Thyroid gland (tissue), 4 donors: ENCODE measurements at regions not wholly inside any gene's neighbourhood (a gene's known extent, or its start where the extent isn't known, plus 50 kb on each side); places are given as distances from the start of the nearest gene placed in this dataset.

Experiments
- DNase-seq, 2 donors: peaks; one replicate each; pipeline ENCODE4 v3.0.0-alpha.2; 2019
- H3K27ac ChIP-seq, 3 donors: fragments of 200-600 bp; sonication (generic); 1 replicate in 2 of 3; 2 replicates in 1 of 3; pipeline ENCODE4 v1.5.1; 2016 to 2019; ENCODE audit warnings: mild to moderate bottlenecking in 1 of 3, moderate library complexity in 1 of 3
- H3K27me3 ChIP-seq: fragments of 200-600 bp; sonication (generic); one replicate; pipeline ENCODE4 v1.5.1; 2019
- H3K36me3 ChIP-seq, 2 donors: fragments of 200-600 bp; sonication (generic); one replicate each; pipeline ENCODE4 v1.5.1; 2016 to 2019
- H3K4me1 ChIP-seq, 2 donors: fragments of 200-600 bp; sonication (generic); one replicate each; pipeline ENCODE4 v1.5.1; 2017 to 2019
- H3K4me3 ChIP-seq, 3 donors: fragments of 200-600 bp; sonication (generic); replicated peaks in 1 of 3; 1 replicate in 2 of 3; 2 replicates in 1 of 3; pipeline ENCODE4 v1.5.1; 2016; ENCODE audit warnings: mild to moderate bottlenecking in 1 of 3
- H3K9me3 ChIP-seq: fragments of 200-600 bp; sonication (generic); one replicate; pipeline ENCODE4 v1.5.1; 2017
- CTCF ChIP-seq, 6 experiments: fragments of 200-600 bp in 3 of 6; fragments of 450-650 bp in 3 of 6; sonication (generic) in 3 of 6; IDR thresholded peaks; one replicate each; pipeline ENCODE4 v1.5.1; 2016 to 2019; ENCODE audit warnings: antibody characterized with exemption in 6 of 6, mild to moderate bottlenecking in 2 of 6, inconsistent platforms in 1 of 6, moderate library complexity in 1 of 6
- POLR2A ChIP-seq, 2 donors: fragments of 450-650 bp; IDR thresholded peaks; one replicate each; pipeline ENCODE4 v1.6.1; 2017; ENCODE audit warnings: antibody characterized with exemption in 2 of 2, mild to moderate bottlenecking in 2 of 2, moderate library complexity in 1 of 2
- WGBS, 2 donors: methylation state at CpG; one replicate each; pipeline ENCODE4 v1.1.5; 2017; 5-methylcytosine and 5-hydroxymethylcytosine counted together
- intact Hi-C: fragments of 100-400 bp; cut with DNase I; formaldehyde crosslinking; loops from one replicate; pipeline ENCODE4 v1.15.1; 2023

DNA sequence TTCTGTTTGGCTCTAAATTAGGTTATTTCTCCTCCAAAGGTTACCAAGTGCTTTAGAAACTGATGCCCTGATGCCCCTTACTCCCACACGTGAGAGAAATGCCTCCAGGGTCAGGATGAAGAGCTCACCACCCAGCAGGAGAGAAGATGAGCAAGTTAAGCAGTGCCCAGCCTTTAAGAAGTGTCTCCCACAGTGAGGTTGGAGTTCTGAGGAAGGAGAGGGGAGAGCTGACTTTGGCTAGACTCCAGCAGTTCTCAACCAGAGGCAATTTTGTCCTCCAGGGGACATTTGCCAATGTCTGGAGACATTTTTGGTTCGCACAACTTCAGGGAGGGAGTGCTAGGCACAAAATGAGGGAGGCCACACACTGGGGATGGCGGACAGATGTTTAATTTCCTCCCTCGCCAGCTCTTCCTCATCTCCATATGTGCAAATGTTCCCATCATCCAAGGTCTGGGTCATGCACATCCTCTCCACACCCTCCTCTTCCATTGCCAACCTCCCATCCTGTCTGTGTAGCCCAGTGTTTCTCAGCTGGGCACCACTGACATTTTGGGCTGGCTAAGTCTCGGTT is 50.6 kb upstream of the SLC7A14 start:
- Histone ChIP-seq H3K27me3 (no peaks in the 10 kb centered on the region), H3K4me3 (no peak overlapping the region), H3K4me1 (peaks cover 8 to 9% of the 10 kb centered on the region in 2 donors), H3K36me3 (no peaks in the 10 kb centered on the region), H3K27ac (no peak overlapping the region), H3K9me3 (no peaks in the 10 kb centered on the region)
- intact Hi-C loops, result no loop called here
- 73 to 74% methylated on average over 5 of the region's 5 CpGs for WGBS, 2 donors
- no peak for TF ChIP-seq CTCF (IDR thresholded peaks at IDR 0.05)
- no peak for TF ChIP-seq POLR2A (IDR thresholded peaks at IDR 0.05)
- DNase-seq, result no peak
